BJ (cell line): ENCODE measurements at regions not wholly inside any gene's neighbourhood (a gene's known extent, or its start where the extent isn't known, plus 50 kb on each side); places are given as distances from the start of the nearest gene placed in this dataset.

Experiments
- CTCF ChIA-PET: fragments of 350-600 bp; formaldehyde crosslinking; extraction: SDS; loops from one replicate; lab custom pipeline; 2021; ENCODE audit warnings: antibody characterized with exemption, inconsistent platforms; lab: Yijun Ruan, JAX
- POLR2A ChIA-PET: fragments of 300-600 bp; sonication (Branson Sonifier 250); formaldehyde crosslinking; extraction: SDS; loops from one replicate; lab custom pipeline; 2021; ENCODE audit warnings: antibody characterized with exemption; lab: Charles Lee
- DNase-seq: peaks from one replicate; pipeline ENCODE4 v3.0.0-alpha.2; 2011; ENCODE audit warnings: low read depth
- H3K27me3 ChIP-seq: 2 replicates; pipeline ENCODE4 v1.6.0; 2011; ENCODE audit warnings: low read length; ENCODE audit not compliant: control insufficient read depth, insufficient read depth
- H3K36me3 ChIP-seq: 2 replicates; pipeline ENCODE4 v1.5.1; 2011; ENCODE audit warnings: low read length; ENCODE audit not compliant: control insufficient read depth, insufficient read depth
- H3K4me3 ChIP-seq: 2 replicates; pipeline ENCODE4 v1.5.1; 2011; ENCODE audit warnings: low read depth, mild to moderate bottlenecking, control low read depth, low read length
- TF ChIP-seq, protein P1 (sequence below): IDR thresholded peaks from 2 replicates; pipeline ENCODE4 v1.5.1; 2011; ENCODE audit warnings: low read depth, mild to moderate bottlenecking, control low read depth, inconsistent platforms, low read length, moderate library complexity; ENCODE audit not compliant: insufficient read depth

- ChIA-PET CTCF (interaction anchor here (0.7 to 3.2 kb wide), 31 partner anchors 8 to 689 kb away, joined by 3 to 83 read pairs (median 4); partner anchors contain the start of genes FAM98B and RASGRP1), POLR2A (no interaction called here)
- H3K27me3 ChIP-seq, result no peaks in the 10 kb centered on the region; the same call in 1 of the 2 replicates
- TF ChIP-seq, protein P1, sequence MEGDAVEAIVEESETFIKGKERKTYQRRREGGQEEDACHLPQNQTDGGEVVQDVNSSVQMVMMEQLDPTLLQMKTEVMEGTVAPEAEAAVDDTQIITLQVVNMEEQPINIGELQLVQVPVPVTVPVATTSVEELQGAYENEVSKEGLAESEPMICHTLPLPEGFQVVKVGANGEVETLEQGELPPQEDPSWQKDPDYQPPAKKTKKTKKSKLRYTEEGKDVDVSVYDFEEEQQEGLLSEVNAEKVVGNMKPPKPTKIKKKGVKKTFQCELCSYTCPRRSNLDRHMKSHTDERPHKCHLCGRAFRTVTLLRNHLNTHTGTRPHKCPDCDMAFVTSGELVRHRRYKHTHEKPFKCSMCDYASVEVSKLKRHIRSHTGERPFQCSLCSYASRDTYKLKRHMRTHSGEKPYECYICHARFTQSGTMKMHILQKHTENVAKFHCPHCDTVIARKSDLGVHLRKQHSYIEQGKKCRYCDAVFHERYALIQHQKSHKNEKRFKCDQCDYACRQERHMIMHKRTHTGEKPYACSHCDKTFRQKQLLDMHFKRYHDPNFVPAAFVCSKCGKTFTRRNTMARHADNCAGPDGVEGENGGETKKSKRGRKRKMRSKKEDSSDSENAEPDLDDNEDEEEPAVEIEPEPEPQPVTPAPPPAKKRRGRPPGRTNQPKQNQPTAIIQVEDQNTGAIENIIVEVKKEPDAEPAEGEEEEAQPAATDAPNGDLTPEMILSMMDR, result no peak
- DNase-seq, result no peak
- no peak overlapping the region for H3K4me3 ChIP-seq
- no peaks in the 10 kb centered on the region for H3K36me3 ChIP-seq
These were observed 118.2 kb upstream of the RASGRP1 start for GRCh38 chr15:38682861-38683260.

- DNase-seq, result no peak
- Histone ChIP-seq H3K36me3 (no peaks in the 10 kb centered on the region), H3K4me3 (no peak overlapping the region), H3K27me3 (no peaks in the 10 kb centered on the region)
- POLR2A ChIA-PET, result interaction anchor here (0.5 kb wide), 1 partner anchor 202 kb away, joined by 3 read pairs; no protein-coding TSS in a partner anchor
- TF ChIP-seq, protein P1, result peak; percentile 78
- CTCF ChIA-PET, result interaction anchor here (0.6 to 3.2 kb wide), 46 partner anchors 7 to 690 kb away, joined by 3 to 83 read pairs (median 4); partner anchors contain the start of genes FAM98B and RASGRP1
These were observed 119.0 kb upstream of the RASGRP1 start for GRCh38 chr15:38683382-38684242.

DNA sequence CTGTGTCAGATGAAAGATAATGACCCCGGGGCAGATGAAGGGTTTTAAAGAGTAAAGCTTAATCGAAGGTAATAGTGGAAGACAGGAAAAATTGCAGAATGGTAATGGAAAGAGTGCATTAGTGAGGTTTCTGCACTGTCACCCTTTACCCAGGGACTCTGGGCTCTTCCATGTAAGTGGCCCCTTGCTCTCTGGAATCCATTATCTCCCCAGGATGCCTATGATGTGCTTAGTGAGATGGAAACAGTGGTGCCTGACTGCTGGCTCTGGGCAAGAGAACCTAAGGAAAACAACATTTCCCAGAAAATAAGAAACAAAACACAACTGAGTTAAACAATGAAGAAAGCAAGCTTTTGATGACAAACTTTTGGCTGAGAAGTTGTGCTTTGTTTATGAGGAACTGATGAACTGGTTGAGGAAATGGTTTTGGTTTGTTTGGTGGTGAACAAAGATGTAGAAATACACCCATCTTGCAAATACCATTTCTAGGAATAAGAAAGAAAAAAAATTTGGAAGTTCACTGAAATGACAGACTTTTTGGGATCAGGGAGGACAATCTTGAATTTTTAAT lies 119.9 kb upstream of the RASGRP1 start:
- no peaks in the 10 kb centered on the region for H3K27me3 ChIP-seq
- H3K4me3 ChIP-seq, result no peak overlapping the region
- POLR2A ChIA-PET, result no interaction called here
- H3K36me3 ChIP-seq, result no peaks in the 10 kb centered on the region
- DNase-seq, result no peak
- CTCF ChIA-PET, result interaction anchor here (0.7 to 3.2 kb wide), 27 partner anchors 8 to 691 kb away, joined by 3 to 83 read pairs (median 5); partner anchors contain the start of genes FAM98B and RASGRP1
- TF ChIP-seq, protein P1, result no peak

- Histone ChIP-seq H3K4me3 (no peak overlapping the region), H3K36me3 (no peaks in the 10 kb centered on the region), H3K27me3 (no peaks in the 10 kb centered on the region)
- POLR2A ChIA-PET, result interaction anchor here (0.6 kb wide), 1 partner anchor 72 kb away, joined by 3 read pairs; no protein-coding TSS in a partner anchor
- CTCF ChIA-PET, result interaction anchor here (0.6 to 7.9 kb wide), 9 partner anchors 10 to 690 kb away, joined by 3 to 90 read pairs (median 5); partner anchors contain the start of gene RASGRP1
- DNase-seq, result no peak
- TF ChIP-seq, protein P1, result no peak
These were observed 121.2 kb upstream of the RASGRP1 start for GRCh38 chr15:38685686-38686339.
